Fibroblast of upper back skin (primary cell): ENCODE measurements at regions not wholly inside any gene's neighbourhood (a gene's known extent, or its start where the extent isn't known, plus 50 kb on each side); places are given as distances from the start of the nearest gene placed in this dataset.

Experiments
- DNase-seq: peaks from one replicate; pipeline ENCODE4 v3.0.0-alpha.2; 2013

DNA sequence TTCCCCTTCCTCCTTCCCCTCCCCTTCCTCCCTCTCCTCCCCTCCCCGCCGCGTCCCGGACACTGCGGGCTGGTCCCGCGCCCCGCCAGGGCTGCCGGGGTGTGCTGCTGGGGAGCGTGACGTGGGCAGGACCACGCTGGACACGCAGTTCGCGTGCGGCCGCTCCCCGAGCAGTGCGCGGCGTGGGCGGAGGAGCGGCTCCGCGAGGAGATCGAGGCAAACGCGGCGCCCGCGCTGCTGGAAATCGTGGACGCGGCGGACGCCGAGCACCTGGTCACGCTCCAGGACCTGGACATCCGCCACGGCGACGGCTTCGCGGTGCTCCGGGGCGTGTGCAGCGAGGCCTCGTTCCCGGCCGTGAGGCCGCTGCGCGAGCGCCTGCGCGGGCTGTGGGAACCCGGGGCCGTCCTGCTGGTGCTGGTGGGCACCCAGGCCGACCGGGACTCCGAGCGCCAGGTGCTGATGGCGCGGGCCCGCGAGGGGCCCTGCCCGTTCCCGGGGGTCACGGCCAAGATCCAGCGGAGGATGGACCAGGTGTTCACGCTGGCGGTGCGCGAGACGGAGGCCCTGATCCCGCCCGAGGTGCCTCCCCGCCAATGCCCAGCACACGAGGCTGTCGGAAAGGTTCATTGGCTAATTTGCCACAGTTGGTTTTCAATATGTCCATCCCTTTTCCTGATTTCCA is 84.3 kb downstream of the TNFAIP2 start:
- DNase-seq: no peak

DNA sequence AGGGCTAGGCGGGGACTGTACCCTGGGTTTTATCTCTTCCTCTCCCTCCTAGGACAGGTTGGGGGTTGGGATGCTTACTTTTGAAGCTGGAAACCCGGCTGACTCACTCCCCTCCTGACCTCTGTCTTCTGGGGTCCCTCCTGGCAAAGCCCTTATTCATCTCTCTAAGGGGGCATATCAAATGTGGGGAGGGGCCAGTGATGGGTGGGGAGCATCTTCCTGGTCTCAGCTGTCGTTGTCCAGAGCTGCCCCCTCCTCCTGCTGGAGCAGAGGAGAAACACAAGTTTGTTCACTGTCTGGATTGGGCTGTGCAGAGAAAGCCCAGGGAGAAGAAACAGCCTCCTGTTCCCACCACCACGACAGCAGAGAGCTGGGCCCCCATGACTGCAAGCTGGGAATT is 85.8 kb downstream of the TNFAIP2 start:
- no peak for DNase-seq

DNA sequence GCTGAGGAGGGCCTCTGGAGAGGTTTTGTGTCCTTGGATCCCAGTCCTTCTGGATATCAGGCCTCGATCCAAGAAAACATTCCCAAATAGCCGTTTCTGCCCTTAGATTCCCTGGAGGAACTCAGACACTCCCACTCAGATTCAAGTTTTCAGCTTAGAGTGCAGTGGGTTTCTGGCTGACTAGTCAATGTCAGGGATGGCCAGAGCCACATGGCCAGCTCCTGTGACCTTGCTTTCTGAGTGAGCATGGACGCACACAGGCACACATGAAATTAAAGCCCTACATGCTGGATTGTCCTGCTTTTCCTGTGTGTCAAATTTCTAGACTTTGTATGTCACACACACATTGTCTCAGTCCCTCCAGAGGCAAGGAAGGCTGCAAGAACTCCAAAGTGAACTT is 86.2 kb downstream of the TNFAIP2 start:
- no peak for DNase-seq

GRCh38 chr14:103213331-103213730 is 90.1 kb downstream of the TNFAIP2 start:
- no peak for DNase-seq

DNA sequence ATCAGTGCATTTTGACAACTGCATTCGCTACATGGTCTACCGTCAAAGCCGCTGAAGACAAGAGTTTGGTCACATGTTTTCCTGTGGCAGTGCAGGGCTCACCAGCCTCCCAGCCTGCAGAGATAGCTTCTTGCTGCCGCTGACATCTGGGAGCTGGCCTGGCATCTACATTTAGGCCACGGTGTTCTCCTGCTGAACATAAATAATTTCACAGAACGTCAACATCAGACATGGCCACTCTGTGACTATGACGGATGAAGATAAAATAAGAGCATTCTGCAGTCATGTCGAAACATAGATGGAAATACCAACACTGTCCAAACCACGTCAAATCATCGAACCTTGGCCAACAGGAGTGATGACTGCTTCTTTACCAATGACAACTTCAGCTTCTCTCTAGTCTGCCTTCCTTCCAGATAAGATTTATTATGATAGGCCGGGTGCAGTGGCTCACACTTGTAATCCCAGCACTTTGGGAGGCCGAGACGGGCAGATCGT is 91.2 kb downstream of the TNFAIP2 start:
- DNase-seq: no peak

DNA sequence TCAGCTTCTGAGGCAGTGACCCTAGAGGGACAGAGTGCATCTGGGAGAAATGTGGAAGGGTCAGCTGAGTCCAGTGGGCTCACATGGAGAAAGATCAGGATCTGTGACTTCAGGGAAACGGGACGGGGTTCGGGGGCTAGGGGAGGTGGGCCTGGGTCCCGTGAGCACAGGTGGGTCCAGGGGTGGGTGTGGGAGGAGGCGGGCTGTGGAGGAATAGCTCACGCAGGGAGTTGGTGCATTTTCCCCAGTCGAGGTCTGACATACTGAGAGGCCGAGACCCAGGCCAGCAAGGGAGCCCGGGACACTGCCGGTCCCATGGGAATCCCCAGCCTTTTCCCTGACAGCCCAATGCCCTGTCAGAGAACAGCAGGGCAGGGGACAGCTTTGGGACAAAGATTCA is 93.1 kb downstream of the TNFAIP2 start:
- DNase-seq: no peak

- DNase-seq: no peak
Measured at GRCh38 chr14:103216857-103217256, 93.6 kb downstream of the TNFAIP2 start.

DNA sequence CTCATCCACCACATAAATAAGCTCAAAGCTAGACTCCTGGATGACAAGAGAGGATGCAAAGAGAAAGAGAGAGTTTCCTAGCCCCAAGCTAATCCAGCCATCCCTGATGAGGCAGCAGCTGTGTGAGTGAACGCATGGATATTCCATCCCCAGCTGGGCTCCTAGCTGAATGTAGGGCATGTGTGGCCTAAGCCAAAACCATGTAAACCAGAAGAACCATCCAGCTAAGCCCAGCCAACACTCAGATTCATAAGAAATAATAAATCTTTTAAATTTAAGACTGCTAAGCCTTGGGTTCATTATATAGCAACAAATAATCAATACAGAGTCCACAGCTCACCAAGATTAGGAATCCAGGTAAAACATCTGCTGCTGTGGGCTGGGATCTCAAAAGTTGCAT is 94.3 kb downstream of the TNFAIP2 start:
- DNase-seq: no peak

DNA sequence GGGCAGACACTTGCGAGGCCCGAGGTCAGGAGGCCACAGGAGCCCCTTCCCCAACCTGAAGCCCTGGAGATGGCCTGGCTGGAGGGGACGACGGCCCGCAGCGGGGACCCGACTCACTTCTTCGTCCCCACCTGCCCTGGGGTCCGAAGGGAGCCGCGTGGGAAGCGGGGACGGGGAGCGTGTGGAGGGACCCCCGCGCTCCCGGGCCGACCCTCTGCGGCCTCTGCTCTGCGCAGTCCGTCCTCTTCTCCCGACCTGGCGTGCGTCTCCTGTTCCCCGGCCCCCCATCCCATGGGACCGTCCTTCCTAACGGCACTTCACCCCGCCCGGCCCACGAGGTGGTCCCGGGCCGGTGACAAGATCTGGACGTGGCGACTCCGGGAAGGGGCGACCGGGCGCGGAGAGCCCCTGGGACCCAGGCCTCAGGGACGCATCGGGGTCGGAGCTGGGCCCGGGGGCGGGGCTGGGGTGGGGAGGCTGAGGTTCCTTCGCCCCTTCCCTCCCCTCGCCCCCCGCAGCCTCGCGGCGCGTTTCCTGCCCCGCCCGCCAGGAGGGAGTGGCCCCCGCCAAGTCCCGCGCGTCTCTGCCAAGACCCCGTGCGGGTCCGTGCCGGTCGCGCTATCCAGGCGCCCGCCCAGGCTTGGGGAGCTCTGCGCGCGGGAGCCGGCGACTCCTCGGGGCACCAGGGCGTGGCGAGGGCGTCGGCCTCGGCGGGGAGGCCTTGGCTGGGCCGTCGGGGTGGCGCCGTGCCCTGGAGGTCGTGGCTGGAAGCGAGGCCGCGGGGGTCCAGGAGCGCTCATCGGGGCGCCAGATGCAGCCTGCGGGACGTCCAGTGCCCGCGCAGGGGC is 97.1 kb downstream of the TNFAIP2 start:
- DNase-seq: no peak

GRCh38 chr14:103220982-103221641 is 97.9 kb downstream of the TNFAIP2 start:
- no peak for DNase-seq

DNA sequence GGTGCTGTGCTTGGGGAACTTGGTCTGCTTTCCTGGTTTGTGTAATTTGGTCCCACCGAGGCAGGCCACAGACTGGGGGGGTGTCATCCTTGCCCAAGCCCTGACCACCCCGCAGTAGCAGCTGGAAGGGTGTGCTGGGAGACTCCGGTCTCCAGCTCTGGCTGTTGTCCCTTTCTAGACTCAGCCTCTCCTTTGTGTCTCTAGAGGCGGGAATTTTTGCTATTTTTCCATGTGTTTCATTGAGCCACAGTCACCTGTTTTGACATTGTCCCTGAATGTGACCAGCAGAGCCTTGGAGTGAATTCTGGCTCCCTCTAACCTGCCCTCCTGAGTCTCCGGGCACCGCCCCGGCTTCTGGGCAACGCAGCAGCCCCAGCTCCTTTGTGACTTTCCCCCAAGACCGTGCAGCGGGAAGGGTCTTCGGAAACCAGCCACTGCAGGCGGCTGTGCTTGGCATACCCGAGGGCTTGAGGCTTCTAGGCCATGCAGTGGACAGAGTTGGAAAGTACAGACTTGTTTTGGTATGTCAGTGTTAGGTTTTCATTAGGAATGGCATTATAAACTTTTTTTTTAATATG is 98.6 kb downstream of the TNFAIP2 start:
- DNase-seq: no peak

DNA sequence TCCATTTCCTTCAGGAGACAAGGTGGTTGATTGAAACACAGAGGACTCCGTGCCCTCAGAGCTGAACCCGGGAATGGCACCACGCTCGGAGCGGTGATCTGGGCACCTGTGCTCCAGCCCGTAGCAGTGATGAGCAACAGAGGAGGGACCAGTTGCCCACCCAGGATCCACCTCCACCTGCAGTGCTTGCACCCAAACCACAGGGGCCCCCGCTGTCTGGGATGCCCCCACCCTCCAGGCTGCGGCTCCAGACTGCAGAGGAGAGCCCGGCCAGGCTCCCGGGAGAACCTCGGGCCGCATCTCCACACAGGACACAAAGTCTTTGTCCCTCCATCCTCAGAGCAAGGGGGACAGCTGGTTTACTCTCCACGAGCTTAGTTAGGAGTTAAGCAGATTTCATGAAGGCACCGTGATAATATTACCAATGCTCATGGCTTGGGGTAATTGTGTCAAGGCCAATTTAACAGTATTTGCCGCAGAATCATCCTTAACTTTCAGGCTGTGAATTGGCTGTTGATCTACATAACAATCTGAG is 100.6 kb downstream of the TNFAIP2 start:
- DNase-seq: no peak

- no peak for DNase-seq
Measured at GRCh38 chr14:103225062-103225461, 101.8 kb downstream of the TNFAIP2 start.

- no peak for DNase-seq
Measured at GRCh38 chr14:103225476-103225875, 102.2 kb downstream of the TNFAIP2 start.

- no peak for DNase-seq
Measured at GRCh38 chr14:103227094-103227768, 104.0 kb downstream of the TNFAIP2 start.

GRCh38 chr14:103228076-103228806 is 105.0 kb downstream of the TNFAIP2 start:
- no peak for DNase-seq

GRCh38 chr14:103228866-103229265 is 105.2 kb upstream of the EIF5 start:
- DNase-seq: no peak

DNA sequence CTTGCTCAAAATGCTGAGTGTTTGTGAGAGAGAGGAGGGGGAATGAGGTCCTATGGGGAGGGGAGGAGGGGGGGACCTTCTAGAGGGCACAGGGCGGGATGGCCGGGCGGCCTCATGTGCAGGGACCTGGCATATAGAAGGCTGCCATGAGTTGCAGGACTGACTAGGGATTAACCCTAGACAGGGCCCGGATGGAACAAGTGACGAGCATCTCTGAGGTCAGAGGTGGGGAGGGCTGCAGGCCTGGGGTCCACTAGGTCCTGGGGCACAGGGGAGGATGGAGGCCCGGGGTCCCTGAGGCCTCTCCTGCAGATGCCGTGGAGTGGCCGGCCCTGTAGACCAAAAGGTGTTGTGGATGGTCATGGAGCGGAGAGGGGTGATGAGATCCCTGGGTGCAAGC is 104.0 kb upstream of the EIF5 start:
- no peak for DNase-seq

GRCh38 chr14:103230658-103231334 is 103.2 kb upstream of the EIF5 start:
- DNase-seq: no peak

DNA sequence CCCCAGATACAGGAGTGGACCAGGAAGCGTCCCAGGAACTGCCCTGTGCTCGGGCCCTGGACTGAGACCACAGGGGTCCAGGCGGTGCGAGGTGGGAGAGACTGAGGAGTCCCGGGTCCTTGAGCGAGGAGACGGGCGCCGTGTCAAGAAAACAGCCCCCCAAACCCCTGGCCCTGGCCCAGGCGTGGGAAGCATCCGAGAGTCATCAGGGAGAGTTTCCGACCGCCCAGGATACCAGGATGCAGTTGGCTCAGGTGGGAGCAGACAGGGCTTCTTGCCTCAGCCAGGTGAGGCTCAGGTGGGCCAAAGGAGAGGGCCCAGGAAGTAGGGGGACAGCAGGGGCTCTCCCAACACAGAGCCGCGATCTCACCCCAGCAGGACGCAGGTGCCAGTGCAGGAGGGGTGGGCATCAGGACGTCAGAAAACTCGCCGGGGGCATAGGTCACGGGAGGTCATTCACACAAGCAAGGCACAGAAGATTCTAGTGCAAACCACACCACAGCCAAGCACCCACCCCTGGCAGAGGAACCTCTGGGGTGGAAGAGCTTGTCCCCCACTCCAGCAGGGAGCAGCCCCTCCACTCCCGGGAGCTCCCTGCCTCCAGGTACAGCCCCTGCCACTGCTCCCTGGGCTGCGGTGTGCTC is 102.5 kb upstream of the EIF5 start:
- no peak for DNase-seq
